Keratinocyte (primary cell): ENCODE measurements at regions not wholly inside any gene's neighbourhood (a gene's known extent, or its start where the extent isn't known, plus 50 kb on each side); places are given as distances from the start of the nearest gene placed in this dataset.
"Not testable (repeated sequence)": the region's sequence is repeated elsewhere in the genome, so short reads cannot be mapped to it uniquely, and the experiment has no call there.

ENCODE experiments used
- DNase-seq: peaks from one replicate; pipeline ENCODE4 v3.0.0-alpha.2; 2011; ENCODE audit warnings: low read depth, missing footprints, low spot score
- FAIRE-seq: peaks from 2 replicates; lab custom pipeline; 2011; peaks lifted over from hg19 to GRCh38; lab: Jason Lieb, UNC
- H2AFZ ChIP-seq: 2 replicates; pipeline ENCODE4 v1.6.0; 2012; ENCODE audit warnings: low read length, control low read depth, inconsistent platforms; ENCODE audit not compliant: control insufficient read depth
- H3K27ac ChIP-seq: 2 replicates; pipeline ENCODE4 v1.5.1; 2011; ENCODE audit warnings: low read length; ENCODE audit not compliant: control insufficient read depth, insufficient read depth
- H3K27me3 ChIP-seq: 3 replicates; pipeline ENCODE4 v1.6.0; 2011; ENCODE audit warnings: low read length; ENCODE audit not compliant: control insufficient read depth, insufficient read depth; ENCODE audit errors: extremely low read depth
- H3K36me3 ChIP-seq, 2 experiments: 2 replicates in 1 of 2; 3 replicates in 1 of 2; pipeline ENCODE4 v1.5.1; 2011; ENCODE audit warnings: low read length in 2 of 2, mild to moderate bottlenecking in 1 of 2; ENCODE audit not compliant: control insufficient read depth in 2 of 2, insufficient read depth in 2 of 2; ENCODE audit errors: extremely low read depth in 1 of 2
- H3K4me1 ChIP-seq: 3 replicates; pipeline ENCODE4 v1.5.1; 2011; ENCODE audit warnings: low read length; ENCODE audit not compliant: control insufficient read depth, insufficient read depth; ENCODE audit errors: extremely low read depth
- H3K4me2 ChIP-seq: 3 replicates; pipeline ENCODE4 v1.6.0; 2011; ENCODE audit warnings: low read depth, low read length; ENCODE audit not compliant: control insufficient read depth, insufficient read depth; ENCODE audit errors: extremely low read depth
- H3K4me3 ChIP-seq, 3 experiments: fragments of 200-600 bp in 1 of 3; sonication (generic) in 1 of 3; 2 replicates in 2 of 3; 3 replicates in 1 of 3; pipeline ENCODE4 v1.5.1; 2011 to 2016; ENCODE audit warnings: low read length in 3 of 3, mild to moderate bottlenecking in 3 of 3, control low read depth in 2 of 3, inconsistent platforms in 1 of 3, low read depth in 1 of 3, mixed read lengths in 1 of 3, mixed run types in 1 of 3, moderate library complexity in 1 of 3; ENCODE audit not compliant: control insufficient read depth in 2 of 3, insufficient read depth in 2 of 3; ENCODE audit errors: extremely low read depth in 1 of 3
- H3K79me2 ChIP-seq: 2 replicates; pipeline ENCODE4 v1.6.0; 2012; ENCODE audit warnings: low read length; ENCODE audit not compliant: control insufficient read depth, insufficient read depth
- H3K9ac ChIP-seq: 3 replicates; pipeline ENCODE4 v1.6.0; 2011; ENCODE audit warnings: low read length; ENCODE audit not compliant: control insufficient read depth, insufficient read depth; ENCODE audit errors: extremely low read depth
- H3K9me1 ChIP-seq: 3 replicates; pipeline ENCODE4 v1.6.0; 2011; ENCODE audit warnings: low read length; ENCODE audit not compliant: control insufficient read depth, insufficient read depth; ENCODE audit errors: extremely low read depth
- H3K9me3 ChIP-seq: 2 replicates; pipeline ENCODE4 v1.5.1; 2012; ENCODE audit warnings: low read depth, low read length; ENCODE audit not compliant: control insufficient read depth
- H4K20me1 ChIP-seq: 3 replicates; pipeline ENCODE4 v1.6.0; 2011; ENCODE audit warnings: low read length; ENCODE audit not compliant: control insufficient read depth, insufficient read depth; ENCODE audit errors: extremely low read depth
- CTCF ChIP-seq, 3 experiments: IDR thresholded peaks in 1 of 3; conservative IDR thresholded peaks in 1 of 3; optimal IDR thresholded peaks in 1 of 3; 2 replicates in 2 of 3; 3 replicates in 1 of 3; pipeline versions ENCODE3 to v1.5.1; 2011; ENCODE audit warnings: low read length in 3 of 3, mild to moderate bottlenecking in 3 of 3, moderate library complexity in 2 of 3, control low read depth in 1 of 3, inconsistent platforms in 1 of 3; ENCODE audit not compliant: insufficient read depth in 2 of 3; ENCODE audit errors: extremely low read depth in 1 of 3
- EZH2 ChIP-seq: IDR thresholded peaks from one replicate; pipeline ENCODE4 v1.6.1; 2012; ENCODE audit warnings: inconsistent platforms, mild to moderate bottlenecking, low read length, moderate library complexity
- dilution Hi-C: fragments of 300-500 bp; cut with MboI; formaldehyde crosslinking; loops from one replicate; pipeline ENCODE4 v1.7.0; 2020; ENCODE audit warnings: low sequenced_read_pairs; ENCODE audit not compliant: extremely low pct_ligation_motif_present

GRCh38 chr18:52244658-52245057, 95.3 kb upstream of the DCC start:
- Histone ChIP-seq H3K4me3 (no peak overlapping the region), H3K36me3 (no peaks in the 10 kb centered on the region), H3K4me1 (no peaks in the 10 kb centered on the region), H3K27me3 (no peaks in the 10 kb centered on the region), H3K9me1 (no peaks in the 10 kb centered on the region), H3K9ac (no peak overlapping the region), H3K27ac (no peak overlapping the region), H3K79me2 (no peaks in the 10 kb centered on the region), H4K20me1 (no peaks in the 10 kb centered on the region), H2AFZ (no peak overlapping the region), H3K9me3 (peaks cover 3% of the 10 kb centered on the region), H3K4me2 (no peak overlapping the region)
- no peak for TF ChIP-seq EZH2
- TF ChIP-seq CTCF (optimal IDR thresholded peaks at IDR 0.05 in 1 of 3, IDR thresholded peaks at IDR 0.05 in 1 of 3, conservative IDR thresholded peaks at IDR 0.05 in 1 of 3; ENCODE audit: extremely low read depth in 1 of 3, insufficient read depth in 2 of 3, low read length in 3 of 3), result no peak
- dilution Hi-C loops, result no loop called here
- DNase-seq (no peak), FAIRE-seq (no peak)

- H3K4me1 ChIP-seq, result peaks cover 5% of the 10 kb centered on the region
- dilution Hi-C loops, result no loop called here
- H2AFZ ChIP-seq, result no peak overlapping the region
- no peak overlapping the region for H3K9ac ChIP-seq
- H3K9me1 ChIP-seq, result no peaks in the 10 kb centered on the region
- no peaks in the 10 kb centered on the region for H4K20me1 ChIP-seq
- no peak for TF ChIP-seq EZH2
- TF ChIP-seq CTCF (optimal IDR thresholded peaks at IDR 0.05 in 1 of 3, IDR thresholded peaks at IDR 0.05 in 1 of 3, conservative IDR thresholded peaks at IDR 0.05 in 1 of 3; ENCODE audit: extremely low read depth in 1 of 3, insufficient read depth in 2 of 3, low read length in 3 of 3), result no peak
- no peaks in the 10 kb centered on the region for H3K79me2 ChIP-seq
- H3K36me3 ChIP-seq, result no peaks in the 10 kb centered on the region
- no peak overlapping the region for H3K27ac ChIP-seq
- FAIRE-seq (peak; percentile 36), DNase-seq (peak; percentile 73)
- no peak overlapping the region for H3K4me2 ChIP-seq
- no peaks in the 10 kb centered on the region for H3K27me3 ChIP-seq
- H3K4me3 ChIP-seq, result no peak overlapping the region
- no peaks in the 10 kb centered on the region for H3K9me3 ChIP-seq
Measured at GRCh38 chr18:52254367-52254766, 85.6 kb upstream of the DCC start.

GRCh38 chr18:52257417-52257816, 82.6 kb upstream of the DCC start:
- H2AFZ ChIP-seq, H3K36me3 ChIP-seq, H3K9me3 ChIP-seq, FAIRE-seq, H3K27ac ChIP-seq, dilution Hi-C loops, H3K79me2 ChIP-seq, H3K9me1 ChIP-seq, H3K27me3 ChIP-seq, H3K4me2 ChIP-seq, H4K20me1 ChIP-seq, H3K4me1 ChIP-seq, H3K9ac ChIP-seq, DNase-seq, H3K4me3 ChIP-seq: not testable (repeated sequence)
